HG02973 (cell line): ENCODE measurements at regions not wholly inside any gene's neighbourhood (a gene's known extent, or its start where the extent isn't known, plus 50 kb on each side); places are given as distances from the start of the nearest gene placed in this dataset.

Experiments
- ATAC-seq: cut with Tn5 transposase; IDR thresholded peaks from one replicate; pipeline ENCODE4 v1.9.1; 2021; ENCODE audit warnings: moderate library complexity; ENCODE audit not compliant: unreplicated experiment

GRCh38 chr16:82414476-82414875 lies 212.3 kb upstream of the CDH13 start:
- no peak for ATAC-seq

DNA sequence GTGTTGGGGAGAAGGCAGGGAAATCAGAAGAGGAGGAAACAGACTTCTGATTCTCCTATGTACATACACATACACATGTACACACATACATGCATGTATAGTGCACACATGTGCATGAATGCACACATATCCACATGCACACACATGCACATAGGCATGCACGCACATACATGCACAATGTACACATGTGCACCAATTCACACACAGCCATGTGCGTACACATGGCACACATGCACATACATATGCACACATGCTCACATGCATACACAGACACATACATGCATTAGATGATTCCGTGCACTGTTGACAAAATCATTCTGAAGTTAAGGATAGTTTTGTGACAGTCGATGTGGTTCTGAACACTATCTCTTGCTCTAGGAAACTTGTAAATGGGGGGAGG lies 214.0 kb upstream of the CDH13 start:
- no peak for ATAC-seq

- no peak for ATAC-seq
These were observed 221.0 kb upstream of the CDH13 start for GRCh38 chr16:82405736-82406135.

DNA sequence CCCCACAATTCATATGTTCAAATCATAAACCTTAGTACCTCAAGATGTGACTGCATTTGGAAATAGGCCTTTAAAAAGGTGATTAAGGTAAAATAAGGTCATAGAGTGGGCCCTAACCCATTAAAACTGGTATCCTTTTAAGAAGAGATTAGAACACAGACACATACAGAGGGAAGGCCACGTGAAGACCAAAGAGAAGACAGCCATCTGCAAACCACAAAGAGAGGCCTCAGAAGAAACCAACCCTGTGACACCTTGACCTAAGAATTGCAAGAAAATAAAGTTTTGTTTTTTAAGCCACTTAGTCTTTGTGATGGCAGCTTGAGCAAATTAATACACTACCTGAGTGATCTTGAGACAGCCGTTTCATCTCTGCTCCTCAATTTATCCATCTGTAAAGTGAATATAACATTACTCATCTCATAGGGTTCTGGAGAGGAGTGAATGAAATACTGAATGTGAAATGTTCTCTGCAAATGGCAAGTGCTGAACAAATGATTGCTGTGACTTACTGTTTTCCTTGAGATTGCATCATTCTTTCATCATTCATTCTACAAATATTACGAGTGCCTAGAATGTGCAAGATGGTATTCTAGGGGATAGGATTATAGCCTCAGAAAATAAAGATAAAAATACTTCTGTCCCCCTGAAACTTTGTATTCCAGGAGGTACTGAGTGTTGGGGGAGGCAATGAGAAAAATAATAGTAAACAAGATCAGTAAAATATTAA lies 222.0 kb upstream of the CDH13 start:
- no peak for ATAC-seq

- ATAC-seq: no peak
These were observed 224.0 kb upstream of the CDH13 start for GRCh38 chr16:82402665-82403218.

GRCh38 chr16:82400046-82400445 lies 226.7 kb upstream of the CDH13 start:
- no peak for ATAC-seq

DNA sequence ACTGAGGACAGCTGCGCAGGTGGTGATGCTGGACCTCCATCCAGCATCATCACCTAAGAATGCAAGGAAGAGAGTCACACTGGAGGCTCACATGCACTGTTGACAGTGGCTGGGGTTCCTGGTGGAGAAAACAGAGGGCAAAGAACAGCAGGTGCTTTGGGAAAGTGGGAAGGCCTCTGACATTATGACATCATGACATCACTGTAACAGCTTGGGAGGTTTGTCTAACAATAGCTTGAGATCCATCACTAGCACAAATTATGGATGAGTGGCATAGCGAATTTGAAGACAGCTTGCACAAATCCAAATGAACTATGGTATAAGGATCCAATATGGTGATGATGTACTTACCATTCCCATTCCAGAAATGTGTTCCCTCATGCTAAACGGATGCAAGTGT lies 226.5 kb upstream of the MPHOSPH6 start:
- no peak for ATAC-seq

- no peak for ATAC-seq
These were observed 225.2 kb upstream of the MPHOSPH6 start for GRCh38 chr16:82395212-82395611.

DNA sequence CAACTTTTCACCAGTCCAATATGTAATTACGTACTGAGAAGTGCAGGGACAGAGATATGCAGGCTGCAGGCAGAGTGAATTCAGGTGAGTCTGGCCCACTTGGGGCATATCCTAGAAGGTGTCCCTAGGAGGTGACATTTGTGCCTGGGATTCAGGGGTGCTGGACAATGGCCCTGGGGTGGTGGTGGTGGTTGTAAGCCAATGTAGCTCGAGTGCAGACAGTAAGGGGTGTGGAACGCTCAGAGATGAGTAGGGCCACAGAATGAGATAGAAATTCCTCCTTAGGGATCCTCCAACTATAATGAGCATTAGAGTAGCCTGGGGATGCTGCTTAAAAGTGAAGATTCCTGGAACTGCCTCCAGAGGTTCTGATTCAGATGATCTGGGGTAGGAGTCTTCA lies 221.7 kb upstream of the MPHOSPH6 start:
- no peak for ATAC-seq

- ATAC-seq: no peak
These were observed 220.1 kb upstream of the MPHOSPH6 start for GRCh38 chr16:82389956-82390650.

DNA sequence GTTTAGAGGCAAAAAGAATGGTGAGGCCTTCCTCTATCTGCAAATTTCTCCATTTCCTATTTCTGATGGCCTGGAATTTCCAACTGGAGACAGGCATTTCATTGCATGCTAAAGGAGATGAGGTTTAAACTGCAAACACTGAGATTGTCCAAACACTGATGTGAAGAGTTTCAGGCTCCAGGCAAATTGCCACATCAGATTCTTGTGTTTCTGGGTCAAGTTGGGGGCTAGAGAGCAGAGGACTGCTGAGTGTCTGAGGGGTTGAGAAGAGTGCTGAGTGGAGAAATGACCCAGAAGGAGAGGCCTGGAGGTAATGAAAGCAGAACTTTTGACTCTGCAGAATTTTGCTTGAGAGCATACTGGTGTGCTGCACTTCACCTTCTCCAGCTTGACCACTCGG lies 216.7 kb upstream of the MPHOSPH6 start:
- no peak for ATAC-seq

GRCh38 chr16:82384949-82385348 lies 214.9 kb upstream of the MPHOSPH6 start:
- no peak for ATAC-seq

- ATAC-seq: no peak
These were observed 214.0 kb upstream of the MPHOSPH6 start for GRCh38 chr16:82384017-82384416.

- ATAC-seq: no peak
These were observed 212.5 kb upstream of the MPHOSPH6 start for GRCh38 chr16:82382521-82382920.

DNA sequence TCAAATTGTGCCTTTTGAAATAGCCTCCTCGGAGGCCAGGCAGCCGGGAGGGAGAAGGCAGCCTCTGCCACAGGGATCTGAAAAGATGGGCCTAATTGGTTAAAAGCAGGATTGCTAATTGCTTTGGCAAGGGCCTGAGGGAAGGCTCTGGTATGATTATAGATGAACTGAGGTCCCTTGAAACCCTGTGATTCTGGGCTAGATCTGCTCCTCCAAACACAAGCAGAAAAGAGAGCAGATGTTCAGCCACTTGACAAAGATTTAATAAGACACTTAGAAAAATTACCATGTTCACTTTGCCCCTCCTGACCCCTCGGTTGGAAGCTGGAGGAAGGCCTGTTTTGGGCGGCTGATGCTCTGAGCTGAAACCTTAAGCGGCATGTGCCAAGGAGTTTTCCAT lies 209.5 kb upstream of the MPHOSPH6 start:
- ATAC-seq: no peak

- no peak for ATAC-seq
These were observed 204.0 kb upstream of the MPHOSPH6 start for GRCh38 chr16:82373976-82374375.

DNA sequence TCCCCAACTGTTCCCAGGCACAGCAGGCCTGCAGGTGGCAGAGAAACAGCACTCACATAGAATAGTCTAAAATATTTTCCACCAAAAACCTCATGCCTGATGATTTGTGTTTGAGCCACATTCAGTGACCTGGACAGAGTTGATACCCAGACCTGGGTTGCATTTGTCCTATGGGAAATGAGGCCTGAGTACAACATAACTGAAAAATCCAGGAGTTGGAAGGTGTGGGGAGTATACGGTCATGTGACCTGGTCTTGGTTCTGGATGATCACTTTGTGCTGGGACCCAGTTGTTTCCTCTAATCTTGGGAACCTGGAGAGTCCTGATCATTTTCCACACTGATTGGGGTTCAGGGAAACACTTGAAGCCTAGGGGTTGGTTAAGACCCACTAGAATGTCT lies 200.3 kb upstream of the MPHOSPH6 start:
- ATAC-seq: no peak

GRCh38 chr16:82368041-82368440 lies 198.0 kb upstream of the MPHOSPH6 start:
- ATAC-seq: no peak

GRCh38 chr16:82366462-82366861 lies 196.4 kb upstream of the MPHOSPH6 start:
- no peak for ATAC-seq

DNA sequence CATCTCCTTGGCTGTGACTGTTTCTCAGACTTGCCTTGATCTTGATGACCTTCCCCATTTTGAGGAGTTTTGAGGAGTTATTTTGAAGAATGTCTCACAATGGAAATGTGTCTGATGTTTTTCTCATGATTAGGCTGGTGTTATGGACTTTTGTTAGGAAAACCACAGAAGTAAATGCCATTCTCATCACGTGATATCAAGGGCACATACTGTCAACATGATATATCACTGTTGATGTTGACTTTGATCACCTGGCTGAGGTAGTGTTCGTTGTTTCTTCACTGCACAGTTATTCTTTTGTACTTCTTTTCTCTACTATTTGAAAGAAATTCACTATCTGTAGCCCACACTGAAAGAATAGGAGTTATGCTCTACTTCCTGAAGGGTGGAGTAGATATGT lies 194.7 kb upstream of the MPHOSPH6 start:
- no peak for ATAC-seq

DNA sequence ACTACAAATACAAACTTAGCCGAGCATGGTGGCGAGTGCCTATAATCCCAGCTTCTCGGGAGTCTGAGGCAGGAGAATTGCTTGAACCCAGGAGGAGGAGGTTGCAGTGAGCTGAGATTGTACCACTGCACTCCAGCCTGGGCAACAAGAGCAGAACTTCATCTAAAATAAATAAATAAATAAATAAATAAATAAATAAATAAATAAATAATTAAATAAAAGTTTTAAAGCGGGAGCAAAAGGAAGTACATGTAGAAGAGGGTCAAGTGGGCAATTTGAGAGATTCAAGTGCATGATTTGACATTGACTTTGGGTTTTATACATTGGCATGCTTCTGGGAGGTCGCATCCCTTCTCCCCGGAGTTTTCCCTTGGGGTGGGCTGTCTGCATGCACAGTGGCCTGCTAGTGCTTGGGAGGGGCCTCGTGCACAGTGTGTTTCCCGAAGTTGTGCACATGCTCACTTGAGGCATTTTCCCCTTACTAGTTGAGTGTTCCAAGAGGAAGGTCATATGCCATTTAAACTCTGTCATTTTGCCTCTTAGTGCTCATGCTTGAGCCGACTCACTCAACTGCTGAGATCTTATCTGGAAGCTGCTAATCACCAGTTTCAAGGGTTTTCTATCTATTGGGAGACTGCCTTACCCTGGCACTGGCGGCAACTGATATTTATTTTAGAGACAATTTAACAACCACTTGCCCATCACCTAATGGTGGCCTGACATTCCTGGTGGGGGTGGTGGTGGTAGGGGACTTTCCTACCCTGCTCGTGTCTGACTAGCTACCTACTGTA lies 193.2 kb upstream of the MPHOSPH6 start:
- ATAC-seq: no peak

DNA sequence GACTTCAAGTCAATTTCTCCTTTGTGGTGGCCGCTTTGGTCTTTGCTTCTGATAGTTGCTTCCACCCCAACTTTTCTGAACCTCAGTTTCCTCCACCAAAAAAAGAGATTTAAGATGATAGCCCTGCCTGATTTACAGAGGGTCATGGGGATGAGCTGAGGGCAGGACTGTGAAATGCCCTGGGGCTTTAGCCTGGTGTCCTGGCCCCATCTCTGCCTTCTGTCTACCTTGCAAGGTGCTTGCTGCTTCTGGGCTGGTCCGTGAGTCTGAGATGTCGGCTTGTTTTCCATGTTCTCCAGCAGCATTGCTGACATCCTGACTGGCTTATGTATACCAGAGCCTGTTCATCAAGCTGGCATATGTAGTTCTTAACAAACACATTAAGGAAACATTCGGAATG lies 191.9 kb upstream of the MPHOSPH6 start:
- no peak for ATAC-seq
